HG03135 (cell line): ENCODE measurements at regions not wholly inside any gene's neighbourhood (a gene's known extent, or its start where the extent isn't known, plus 50 kb on each side); places are given as distances from the start of the nearest gene placed in this dataset.

ENCODE experiments used
- ATAC-seq: cut with Tn5 transposase; IDR thresholded peaks from one replicate; pipeline ENCODE4 v1.9.1; 2021; ENCODE audit warnings: mild to moderate bottlenecking, moderate library complexity; ENCODE audit not compliant: unreplicated experiment

GRCh38 chr5:9861666-9862256 lies 231.6 kb upstream of the TAS2R1 start:
- no peak for ATAC-seq

- ATAC-seq: no peak
Observed at GRCh38 chr5:9859808-9860207, 229.7 kb upstream of the TAS2R1 start.

GRCh38 chr5:9858043-9858442 lies 227.9 kb upstream of the TAS2R1 start:
- ATAC-seq: no peak

- no peak for ATAC-seq
Observed at GRCh38 chr5:9853309-9853708, 223.2 kb upstream of the TAS2R1 start.

GRCh38 chr5:9852671-9853070 lies 222.5 kb upstream of the TAS2R1 start:
- ATAC-seq: no peak

GRCh38 chr5:9851458-9851857 lies 221.3 kb upstream of the TAS2R1 start:
- ATAC-seq: no peak

- no peak for ATAC-seq
Observed at GRCh38 chr5:9850456-9850855, 220.3 kb upstream of the TAS2R1 start.

- ATAC-seq: no peak
Observed at GRCh38 chr5:9847631-9848030, 217.5 kb upstream of the TAS2R1 start.

- no peak for ATAC-seq
Observed at GRCh38 chr5:9845185-9845584, 215.0 kb upstream of the TAS2R1 start.

- ATAC-seq: no peak
Observed at GRCh38 chr5:9841516-9842170, 211.5 kb upstream of the TAS2R1 start.

GRCh38 chr5:9838916-9839315 lies 208.8 kb upstream of the TAS2R1 start:
- no peak for ATAC-seq

GRCh38 chr5:9834871-9835770 lies 205.0 kb upstream of the TAS2R1 start:
- no peak for ATAC-seq

- ATAC-seq: no peak
Observed at GRCh38 chr5:9833871-9834270, 203.7 kb upstream of the TAS2R1 start.

- ATAC-seq: no peak
Observed at GRCh38 chr5:9832921-9833320, 202.8 kb upstream of the TAS2R1 start.

GRCh38 chr5:9831823-9832222 lies 201.7 kb upstream of the TAS2R1 start:
- no peak for ATAC-seq

- ATAC-seq: no peak
Observed at GRCh38 chr5:9830184-9830583, 200.0 kb upstream of the TAS2R1 start.

GRCh38 chr5:9829621-9830020 lies 199.5 kb upstream of the TAS2R1 start:
- ATAC-seq: no peak

GRCh38 chr5:9820691-9821449 lies 190.7 kb upstream of the TAS2R1 start:
- no peak for ATAC-seq

GRCh38 chr5:9818340-9818845 lies 188.2 kb upstream of the TAS2R1 start:
- no peak for ATAC-seq

- no peak for ATAC-seq
Observed at GRCh38 chr5:9817819-9818218, 187.7 kb upstream of the TAS2R1 start.

GRCh38 chr5:9815051-9815450 lies 184.9 kb upstream of the TAS2R1 start:
- no peak for ATAC-seq
